GM21737 (cell line): ENCODE measurements at regions not wholly inside any gene's neighbourhood (a gene's known extent, or its start where the extent isn't known, plus 50 kb on each side); places are given as distances from the start of the nearest gene placed in this dataset.

Source experiments
- ATAC-seq: cut with Tn5 transposase; IDR thresholded peaks from one replicate; pipeline ENCODE4 v1.9.1; 2021; ENCODE audit warnings: mild to moderate bottlenecking, moderate library complexity; ENCODE audit not compliant: unreplicated experiment

DNA sequence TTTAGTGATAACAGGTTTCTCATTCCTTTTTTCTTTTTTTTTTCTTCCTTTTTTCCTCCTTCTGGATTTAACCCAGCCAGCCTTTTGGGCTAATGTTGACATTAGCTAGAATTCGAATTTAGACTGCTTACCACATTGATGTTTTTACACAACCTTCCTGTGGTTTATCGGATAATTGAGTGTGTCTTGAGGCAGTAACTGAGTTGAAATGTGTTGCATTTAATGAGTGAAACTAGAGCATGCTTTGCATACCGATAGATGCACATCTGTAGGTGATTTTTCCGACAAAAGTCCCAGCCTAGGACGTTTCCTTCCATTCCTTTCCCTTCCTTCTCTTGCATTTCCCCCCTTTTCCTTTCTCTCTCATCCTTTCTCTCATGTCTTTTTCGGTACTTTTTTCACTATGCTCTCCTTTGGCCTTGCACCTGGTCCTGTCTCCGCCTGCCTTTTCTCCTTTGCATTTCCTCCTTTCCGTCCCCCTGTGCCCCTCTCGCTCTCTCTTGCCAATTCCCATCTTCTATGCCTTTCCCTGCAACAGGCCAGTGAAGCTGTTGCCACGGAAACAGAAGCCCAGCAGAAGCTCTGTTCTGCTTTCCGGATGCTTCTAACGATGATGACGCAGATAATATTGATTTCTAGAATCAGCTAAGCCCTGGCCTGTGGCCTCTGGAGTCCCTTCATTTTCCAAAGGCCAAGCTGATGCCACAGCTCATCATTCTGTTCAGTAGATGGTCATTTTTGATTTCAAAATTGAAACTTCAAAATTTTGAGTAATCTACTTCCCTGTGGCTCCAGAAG is 76.1 kb downstream of the SLC25A47 start:
- no peak for ATAC-seq

DNA sequence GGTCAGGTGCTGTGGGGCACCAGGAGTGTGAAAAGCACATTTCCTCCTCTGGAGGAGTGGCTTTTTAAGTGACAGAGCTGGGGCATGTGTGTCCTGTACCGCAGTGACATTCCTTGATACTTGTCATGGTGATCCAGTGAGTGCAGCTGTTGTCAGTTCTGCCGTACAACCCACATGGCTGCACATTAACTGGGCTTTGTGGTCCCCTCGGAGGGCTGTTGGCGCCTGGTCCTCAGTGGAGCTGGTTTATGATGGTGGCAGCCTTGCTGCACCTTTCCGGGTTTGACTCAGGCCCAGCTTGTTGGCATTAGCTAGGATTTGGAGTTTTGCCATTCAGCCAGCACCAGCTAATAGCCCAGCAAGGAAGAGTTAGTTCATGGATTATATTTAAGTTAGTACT is 77.0 kb downstream of the SLC25A47 start:
- no peak for ATAC-seq

DNA sequence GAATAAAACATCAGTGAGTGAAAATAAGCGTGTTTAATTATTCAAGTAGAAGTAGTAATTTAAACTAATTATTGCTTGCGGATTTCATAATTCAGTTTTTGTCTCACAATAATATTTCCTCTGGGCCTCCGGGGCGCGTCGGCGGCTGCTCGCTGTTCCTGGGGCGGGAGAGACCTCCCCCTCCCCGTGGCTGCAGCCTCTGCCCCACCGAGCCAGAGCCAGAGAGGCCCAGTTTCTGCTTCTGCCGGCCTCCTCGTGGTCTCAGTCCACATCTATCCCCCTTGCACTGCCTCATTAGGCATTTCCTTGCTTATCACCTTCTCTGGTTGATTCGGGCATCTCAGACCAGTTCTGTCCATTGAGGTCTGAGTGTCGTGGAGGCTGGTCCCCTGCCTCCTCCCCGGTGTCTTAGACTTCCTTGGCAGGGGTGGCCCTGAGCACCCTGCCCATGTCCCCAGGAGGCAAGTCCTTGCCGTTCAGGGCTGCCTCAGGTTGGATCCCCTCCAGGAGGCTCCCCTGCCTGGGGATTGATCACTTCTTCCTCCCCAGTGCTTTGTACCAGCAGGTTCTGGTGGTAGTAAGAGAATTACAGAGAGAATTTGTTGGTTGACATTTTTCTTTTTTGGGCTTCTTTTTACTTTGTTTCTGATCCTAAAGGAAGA is 78.0 kb downstream of the SLC25A47 start:
- ATAC-seq, result no peak

DNA sequence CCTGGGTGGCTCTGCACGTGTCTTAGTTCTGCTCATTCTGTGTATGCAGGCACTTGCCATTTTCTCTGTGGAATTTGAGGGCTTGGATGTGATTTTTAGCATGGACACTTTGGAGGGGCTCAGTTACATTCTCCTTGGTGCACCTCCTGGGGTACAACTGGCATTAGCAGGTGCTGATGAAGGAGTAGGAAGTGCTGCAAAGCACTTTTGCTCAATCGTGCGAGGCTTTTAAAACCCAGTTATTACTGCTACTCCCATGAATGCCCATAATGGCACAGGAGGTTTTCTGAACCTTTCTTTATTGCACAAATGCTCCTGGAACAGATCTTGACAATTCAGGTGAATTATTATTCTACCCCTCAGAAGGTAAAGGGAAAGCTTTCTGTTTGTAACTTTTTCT is 78.7 kb downstream of the SLC25A47 start:
- no peak for ATAC-seq

DNA sequence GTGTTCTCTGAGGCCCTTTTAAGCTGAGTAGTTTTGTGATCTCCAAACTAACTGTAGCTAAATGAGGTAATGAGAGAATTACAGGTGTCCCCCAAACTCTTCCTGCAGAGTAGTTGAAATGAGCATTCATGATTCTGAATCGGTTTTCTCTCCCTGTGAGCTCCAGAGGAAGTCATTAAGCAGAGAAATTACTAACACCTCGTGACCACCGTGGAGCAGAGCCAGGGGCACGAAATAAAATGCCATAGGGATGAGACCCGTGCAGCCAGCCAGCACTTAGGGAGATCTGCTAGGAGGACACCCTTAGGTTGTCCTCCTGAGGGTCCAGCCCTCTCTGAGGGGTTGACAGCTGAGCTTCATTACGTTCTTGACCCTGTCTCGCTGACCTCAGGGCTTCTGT is 79.5 kb downstream of the SLC25A47 start:
- no peak for ATAC-seq

DNA sequence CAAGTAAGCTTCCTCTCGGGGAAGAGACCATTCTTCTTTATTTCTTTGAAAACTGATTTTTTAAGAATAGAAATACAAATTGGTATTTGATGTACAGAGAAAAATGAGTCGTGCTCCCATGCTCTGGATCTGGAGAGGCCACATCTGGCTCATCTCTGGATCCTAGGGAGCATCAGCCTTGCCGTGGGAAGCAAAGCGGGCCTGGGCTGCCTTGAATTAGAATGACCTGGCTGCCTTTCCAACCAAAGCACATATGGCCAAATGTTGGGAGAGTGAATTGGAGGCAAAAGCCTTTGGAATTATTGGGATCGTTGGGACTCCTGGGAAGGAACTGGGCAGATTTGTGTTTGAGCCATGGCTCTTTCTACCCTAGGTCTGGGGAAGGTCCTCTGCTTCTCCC is 80.0 kb downstream of the SLC25A47 start:
- ATAC-seq, result no peak

DNA sequence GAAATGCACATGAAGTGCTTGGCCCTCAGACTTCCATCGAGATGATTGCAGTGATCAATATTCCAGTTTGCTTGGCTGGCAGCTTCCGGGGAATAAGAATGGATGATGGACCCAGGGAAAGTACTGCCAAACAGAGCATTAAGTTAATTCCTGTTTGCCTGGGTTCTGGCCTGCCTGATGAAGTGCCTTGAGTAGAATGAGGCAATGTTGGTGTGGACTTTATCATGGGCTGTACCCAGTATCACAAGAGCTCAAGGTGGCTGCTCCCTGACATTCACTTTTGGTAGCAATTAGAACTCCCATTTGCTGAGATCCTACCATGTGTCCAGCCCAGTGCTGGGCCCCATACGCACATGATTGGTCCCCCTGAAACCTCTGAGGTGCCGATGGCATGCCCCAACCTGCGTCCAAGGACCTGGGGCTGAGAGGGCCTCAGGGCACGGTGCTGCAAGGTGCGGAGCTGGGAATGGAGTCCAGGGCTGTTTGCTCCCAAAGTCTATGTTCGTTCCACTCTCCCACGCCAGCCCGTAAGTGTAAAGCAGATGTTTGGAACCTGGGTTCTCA is 80.7 kb downstream of the SLC25A47 start:
- ATAC-seq, result no peak

DNA sequence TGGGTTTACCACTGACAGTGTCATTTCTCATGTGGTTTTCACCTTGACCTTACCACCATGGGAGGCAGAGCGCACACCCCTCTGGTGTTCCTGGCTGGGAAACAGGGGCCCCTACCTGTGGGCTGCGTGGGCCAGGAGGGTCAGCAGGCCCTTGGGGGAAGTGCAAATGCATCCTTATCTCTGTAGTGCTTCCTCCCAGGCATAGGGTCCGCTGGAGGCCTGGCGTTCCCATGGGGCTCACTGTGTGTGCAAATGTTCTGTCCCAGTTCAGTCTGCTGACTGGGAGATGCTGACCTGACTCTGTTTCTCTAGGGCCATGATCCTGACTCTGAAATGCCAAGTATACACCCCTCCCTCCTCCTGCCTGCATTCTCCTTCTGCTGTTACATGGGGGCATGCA is 81.3 kb downstream of the SLC25A47 start:
- no peak for ATAC-seq

DNA sequence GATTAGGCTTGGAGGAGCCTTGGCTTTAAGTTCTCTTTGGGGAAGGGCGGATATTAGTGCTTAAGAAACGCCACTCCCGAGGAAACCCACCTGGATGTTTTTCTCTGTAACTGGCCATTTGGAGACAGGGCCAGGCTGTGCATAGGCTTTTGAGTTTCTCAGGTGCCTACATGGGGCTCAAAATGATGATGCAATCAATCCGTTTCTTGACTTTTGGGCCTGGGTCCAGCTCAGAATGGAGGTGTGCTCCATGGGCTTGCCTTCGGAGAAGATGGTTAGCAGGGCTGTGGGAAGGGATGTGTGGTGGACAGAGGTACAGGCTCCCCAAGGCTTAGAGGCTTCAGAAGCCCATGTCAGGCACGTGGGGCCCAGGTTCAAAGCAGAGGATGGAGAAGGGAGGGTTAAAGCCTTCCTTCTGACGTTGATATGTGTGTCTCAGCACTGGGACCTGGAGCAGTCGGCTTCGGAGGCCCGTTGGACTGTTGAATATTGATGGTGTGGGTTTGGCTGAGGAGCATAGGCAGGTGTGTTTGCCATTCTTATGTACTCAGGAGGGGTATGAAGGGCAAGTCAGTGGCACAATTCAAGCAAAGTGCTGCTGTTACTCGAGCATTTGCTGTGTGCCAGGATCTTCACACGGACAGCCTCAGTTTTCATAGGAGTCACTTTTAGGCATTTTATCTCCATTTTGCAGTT is 82.8 kb downstream of the SLC25A47 start:
- no peak for ATAC-seq

DNA sequence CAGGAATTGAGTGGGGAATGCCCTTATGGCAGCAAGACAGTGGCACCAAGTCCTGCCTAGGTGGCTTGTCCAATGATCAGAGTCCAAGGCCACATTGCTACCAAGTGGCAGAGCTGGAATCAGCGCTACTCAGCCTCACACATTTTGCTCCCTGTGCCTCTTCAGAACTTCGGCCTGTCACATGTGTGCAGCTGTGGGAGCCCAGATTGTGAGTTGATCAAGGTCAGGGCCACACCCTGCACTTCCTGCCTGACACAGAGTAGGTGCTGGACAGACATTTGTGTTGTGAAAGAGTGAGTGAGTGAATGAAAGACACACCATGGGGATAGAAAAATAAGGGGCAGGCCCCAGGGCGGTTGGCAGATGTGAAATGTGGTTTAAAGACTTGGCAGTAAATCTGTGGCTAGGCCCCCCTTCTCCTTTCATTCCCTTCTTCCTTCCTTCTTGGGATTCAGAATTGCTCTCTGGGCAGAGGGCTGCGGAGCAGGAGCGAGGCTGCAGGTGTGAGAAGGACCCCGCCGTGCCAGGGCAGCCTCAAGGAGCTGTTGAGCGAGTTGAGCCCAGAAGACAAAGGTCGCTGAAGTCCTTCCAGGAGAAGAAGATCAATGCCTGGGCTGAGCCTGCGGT is 83.5 kb downstream of the SLC25A47 start:
- no peak for ATAC-seq

DNA sequence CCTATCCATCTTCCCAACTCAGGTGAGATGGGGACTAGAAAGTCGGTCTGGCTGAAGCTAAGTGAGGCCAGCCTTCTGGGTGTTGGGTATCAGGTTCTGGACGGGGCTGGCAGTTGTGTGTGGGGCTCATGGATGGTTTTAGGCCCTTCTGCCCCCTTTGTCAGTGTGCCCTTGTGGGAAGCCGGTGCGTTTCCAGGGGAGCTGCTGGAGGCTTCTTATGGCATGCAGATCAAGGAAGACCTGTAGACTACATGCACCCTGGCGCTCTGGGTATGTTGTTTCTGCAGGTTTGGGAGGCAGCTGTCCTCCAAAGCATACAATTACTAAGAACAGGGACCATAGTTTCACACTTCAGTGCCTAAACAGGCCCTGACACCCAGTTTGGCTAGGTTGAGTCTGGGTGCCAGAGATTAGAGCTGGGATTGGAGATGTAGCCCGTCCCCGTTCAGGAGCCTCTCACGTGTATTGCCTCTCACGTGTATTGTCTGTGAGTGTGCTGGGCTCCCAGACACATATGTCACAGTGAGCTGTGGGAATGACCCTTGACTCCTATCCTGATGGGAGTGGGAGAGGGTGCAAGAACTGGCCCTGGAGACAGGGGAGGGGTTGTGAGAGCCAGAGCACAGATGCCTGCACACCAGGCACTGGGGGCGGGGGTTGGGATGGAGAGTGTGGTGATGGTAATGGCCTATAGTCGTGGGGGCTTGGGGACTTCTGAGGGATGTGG is 84.4 kb downstream of the SLC25A47 start:
- no peak for ATAC-seq

DNA sequence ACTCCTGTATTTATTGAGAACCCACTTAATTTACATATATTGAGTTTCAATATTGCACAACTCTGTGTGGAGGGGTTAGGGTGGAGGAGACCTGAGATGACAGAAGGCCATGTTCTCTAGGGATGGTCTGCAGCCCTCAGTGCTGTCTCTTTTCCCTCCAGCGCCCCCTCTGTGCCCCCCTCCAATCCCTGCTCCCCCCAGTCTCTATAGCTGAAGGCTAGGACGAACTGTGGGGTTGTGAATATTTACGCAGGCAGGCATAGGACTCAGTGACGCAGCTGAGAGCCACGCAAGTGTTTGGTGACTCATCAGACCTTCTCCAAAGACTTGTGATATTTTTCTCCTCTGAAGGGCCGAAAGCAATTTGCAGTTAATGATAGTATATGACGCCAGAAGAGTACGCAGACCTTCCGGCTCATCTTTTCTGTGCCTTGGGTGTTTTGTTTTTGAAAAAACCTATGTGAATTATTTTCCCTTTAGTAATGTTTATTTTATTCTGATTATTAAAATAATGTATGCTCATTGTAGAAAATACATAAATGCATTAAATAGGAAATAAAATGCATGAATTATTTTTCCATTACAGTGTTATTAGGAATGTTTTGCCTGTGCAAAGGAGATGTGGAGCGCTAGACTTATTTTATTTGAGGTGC is 85.3 kb downstream of the SLC25A47 start:
- ATAC-seq, result no peak

DNA sequence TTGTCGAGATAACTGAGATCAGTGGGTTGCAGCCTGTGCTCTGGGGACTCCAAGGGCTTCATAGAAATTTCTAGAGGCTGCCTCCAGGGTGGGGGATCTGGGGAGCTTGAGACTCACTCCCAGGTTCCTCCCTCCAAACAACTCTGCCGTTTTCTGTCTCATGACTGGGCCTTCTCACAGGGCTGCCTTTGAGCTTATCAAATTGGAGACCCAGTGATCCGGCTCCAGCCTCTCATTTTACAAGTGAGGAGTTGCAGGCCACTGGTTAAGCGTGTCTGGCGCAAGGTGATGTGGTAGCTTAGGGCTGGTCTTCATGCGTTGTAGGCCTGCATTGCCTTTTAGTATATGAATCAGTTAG is 85.8 kb downstream of the SLC25A47 start:
- no peak for ATAC-seq

DNA sequence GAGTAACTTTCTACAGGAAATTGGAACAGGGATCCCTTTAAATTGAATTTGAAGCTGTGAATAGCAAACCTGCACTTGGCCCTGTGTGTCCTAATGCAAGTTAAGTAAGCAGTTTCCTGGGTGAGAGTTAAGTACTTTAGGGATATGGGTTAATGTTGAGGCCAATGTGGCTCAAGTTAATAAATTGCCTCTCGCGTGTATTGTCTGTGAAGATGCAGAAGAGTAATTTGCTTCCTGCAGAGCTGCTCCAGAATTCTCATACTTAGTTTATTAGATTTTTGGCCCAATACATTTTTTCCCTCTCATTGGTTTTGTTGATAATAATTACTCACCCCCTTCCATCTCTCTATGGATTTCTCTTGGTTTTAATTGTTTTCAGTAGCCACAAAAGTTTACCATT is 86.5 kb downstream of the SLC25A47 start:
- no peak for ATAC-seq

DNA sequence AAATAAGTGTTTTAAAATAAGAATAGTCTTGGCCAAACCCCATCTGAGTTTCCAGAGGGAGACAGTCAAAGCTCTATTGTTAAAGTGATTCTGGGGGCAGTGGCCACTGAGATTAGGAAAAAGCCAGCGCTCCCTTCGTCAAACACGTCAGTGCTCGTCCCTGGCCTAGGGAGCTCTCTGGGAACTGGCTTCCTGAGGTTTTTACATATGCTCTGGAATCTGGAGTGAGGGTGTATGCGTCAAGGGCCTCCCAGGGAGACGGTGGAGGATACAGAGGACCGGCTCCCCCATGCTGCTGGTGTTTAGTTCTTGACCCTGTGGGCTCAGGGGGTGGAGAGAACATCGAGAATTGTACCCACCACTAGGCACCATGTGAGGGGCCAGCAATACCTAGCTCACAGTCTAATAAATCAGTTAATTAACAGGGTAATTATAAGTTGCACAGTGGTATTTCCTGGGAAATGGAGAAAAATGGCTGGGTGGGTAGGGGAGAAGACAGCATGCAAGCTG is 87.0 kb downstream of the SLC25A47 start:
- no peak for ATAC-seq

DNA sequence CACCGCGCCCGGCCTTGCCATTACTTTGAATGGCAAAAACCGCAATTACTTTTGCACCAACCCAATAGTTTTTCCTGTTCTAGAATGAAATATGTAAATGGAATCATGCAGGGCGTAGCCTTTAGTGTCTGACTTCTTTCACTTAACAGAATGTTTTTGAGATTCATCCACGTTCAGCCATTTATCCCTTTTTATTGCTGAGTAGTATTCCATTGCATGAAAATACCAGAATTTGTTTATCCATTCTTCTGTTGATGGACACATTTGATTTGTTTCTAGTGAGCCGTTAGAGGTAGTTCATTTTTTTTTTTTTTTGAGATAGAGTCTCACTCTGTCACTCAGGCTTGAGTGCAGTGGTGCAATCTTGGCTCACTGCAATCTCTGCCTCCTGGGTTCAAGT is 90.6 kb downstream of the SLC25A47 start:
- ATAC-seq, result no peak

DNA sequence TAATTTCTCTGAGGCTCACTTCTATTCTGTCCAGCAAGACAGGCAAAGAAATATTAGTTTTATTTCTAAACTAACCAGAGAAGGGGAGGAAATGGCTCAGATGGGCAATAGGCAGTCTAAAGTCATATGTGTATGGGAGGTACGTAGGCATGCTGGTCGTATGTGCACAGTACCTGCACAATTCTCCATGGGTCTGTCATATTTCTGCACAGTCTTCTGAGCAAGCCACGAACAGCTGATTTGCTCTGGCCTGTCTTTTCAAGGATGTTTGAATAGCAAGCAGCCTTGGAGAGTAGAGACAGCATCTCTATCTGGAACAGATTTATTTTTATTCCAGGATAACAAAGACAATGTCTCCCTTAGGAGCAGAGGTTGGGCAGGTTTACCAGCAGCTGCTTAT is 92.1 kb downstream of the SLC25A47 start:
- no peak for ATAC-seq

DNA sequence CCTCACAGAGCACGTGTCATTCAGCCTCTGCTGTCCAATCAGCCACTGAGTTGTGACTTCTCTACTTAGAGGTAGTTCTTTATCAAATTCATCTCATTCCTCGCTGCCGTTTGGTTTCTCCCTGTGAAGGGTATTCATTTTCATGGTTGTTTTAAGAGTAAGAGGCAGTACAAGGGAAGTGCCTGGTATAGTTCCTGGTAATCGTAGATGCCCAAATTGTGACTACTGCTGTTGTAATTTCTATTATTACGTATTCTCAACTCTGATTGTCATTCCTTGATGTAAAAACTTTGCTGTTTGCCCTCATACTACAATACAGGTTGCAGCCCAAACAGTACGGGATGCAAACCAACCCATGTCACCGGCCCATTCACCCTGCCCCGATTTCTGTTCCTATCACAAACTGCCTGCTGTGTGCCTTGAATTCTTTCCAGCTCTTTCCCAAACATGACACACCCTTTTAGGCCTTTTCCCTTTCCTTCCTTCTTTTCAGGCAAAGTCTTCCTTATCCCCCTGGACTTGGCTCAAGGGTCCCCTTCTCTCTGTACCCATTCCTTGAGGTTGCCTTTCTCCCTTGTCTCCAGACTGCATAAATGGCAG is 93.0 kb downstream of the SLC25A47 start:
- ATAC-seq, result no peak
